K562 (cell line): ENCODE measurements at regions not wholly inside any gene's neighbourhood (a gene's known extent, or its start where the extent isn't known, plus 50 kb on each side); places are given as distances from the start of the nearest gene placed in this dataset.

Source experiments
- MAZ ChIP-seq, 2 experiments: fragments of 450-650 bp in 1 of 2; sonication (generic) in 1 of 2; formaldehyde crosslinking; IDR thresholded peaks in 1 of 2; conservative IDR thresholded peaks in 1 of 2; 2 replicates each; pipeline versions ENCODE4 v1.4.0 to v1.5.0; 2020; ENCODE audit warnings: mild to moderate bottlenecking in 1 of 2, missing genetic modification reagents in 1 of 2
- TF ChIP-seq, protein P1 (sequence below), 3 experiments: IDR thresholded peaks in 2 of 3; conservative IDR thresholded peaks in 1 of 3; 2 replicates each; pipeline ENCODE4 v1.5.1; 2011 to 2012; ENCODE audit warnings: low read length in 3 of 3, mild to moderate bottlenecking in 3 of 3, control low read depth in 2 of 3, improper control_type of control experiment in 1 of 3, inconsistent platforms in 1 of 3, low read depth in 1 of 3, mixed read lengths in 1 of 3, moderate library complexity in 1 of 3; ENCODE audit not compliant: insufficient read depth in 2 of 3
- TF ChIP-seq, protein P2 (sequence below): fragments of 250-450 bp; sonication (Bioruptor Pico); IDR thresholded peaks from 2 replicates; pipeline ENCODE4 v1.4.0; 2020; ENCODE audit warnings: mild to moderate bottlenecking, moderate library complexity, borderline replicate concordance
- TF ChIP-seq, protein P3 (sequence below), 2 experiments: fragments of 450-650 bp; formaldehyde crosslinking in 1 of 2; IDR thresholded peaks; 2 replicates each; pipeline versions ENCODE4 v1.4.0 to v1.6.1; 2014 to 2020; ENCODE audit warnings: mild to moderate bottlenecking in 2 of 2, borderline replicate concordance in 1 of 2, low read depth in 1 of 2

DNA sequence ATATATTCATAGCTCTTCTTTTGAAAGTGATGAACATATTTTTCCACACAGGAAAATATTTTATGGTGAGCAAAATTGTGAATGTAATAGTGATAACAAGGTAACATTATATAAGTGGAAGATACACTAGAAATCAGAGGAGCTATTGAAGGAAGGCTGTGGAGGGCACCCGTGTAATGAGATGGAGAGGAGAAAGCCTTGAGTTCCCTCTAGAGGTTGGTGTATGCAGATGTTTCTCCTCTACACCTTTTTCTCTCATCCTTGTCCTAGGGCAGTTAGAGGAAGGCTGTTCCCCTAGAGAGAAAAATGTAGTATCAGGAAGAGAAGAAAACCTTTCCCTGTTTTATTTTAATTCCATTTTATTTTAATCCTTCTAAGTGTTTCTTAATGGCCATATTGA, 54.6 kb upstream of the NRG3 start:
- TF ChIP-seq, protein P1, sequence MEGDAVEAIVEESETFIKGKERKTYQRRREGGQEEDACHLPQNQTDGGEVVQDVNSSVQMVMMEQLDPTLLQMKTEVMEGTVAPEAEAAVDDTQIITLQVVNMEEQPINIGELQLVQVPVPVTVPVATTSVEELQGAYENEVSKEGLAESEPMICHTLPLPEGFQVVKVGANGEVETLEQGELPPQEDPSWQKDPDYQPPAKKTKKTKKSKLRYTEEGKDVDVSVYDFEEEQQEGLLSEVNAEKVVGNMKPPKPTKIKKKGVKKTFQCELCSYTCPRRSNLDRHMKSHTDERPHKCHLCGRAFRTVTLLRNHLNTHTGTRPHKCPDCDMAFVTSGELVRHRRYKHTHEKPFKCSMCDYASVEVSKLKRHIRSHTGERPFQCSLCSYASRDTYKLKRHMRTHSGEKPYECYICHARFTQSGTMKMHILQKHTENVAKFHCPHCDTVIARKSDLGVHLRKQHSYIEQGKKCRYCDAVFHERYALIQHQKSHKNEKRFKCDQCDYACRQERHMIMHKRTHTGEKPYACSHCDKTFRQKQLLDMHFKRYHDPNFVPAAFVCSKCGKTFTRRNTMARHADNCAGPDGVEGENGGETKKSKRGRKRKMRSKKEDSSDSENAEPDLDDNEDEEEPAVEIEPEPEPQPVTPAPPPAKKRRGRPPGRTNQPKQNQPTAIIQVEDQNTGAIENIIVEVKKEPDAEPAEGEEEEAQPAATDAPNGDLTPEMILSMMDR (IDR thresholded peaks at IDR 0.05 in 2 of 3, conservative IDR thresholded peaks at IDR 0.05 in 1 of 3; ENCODE audit: insufficient read depth in 2 of 3, low read depth in 1 of 3, low read length in 3 of 3) = no peak
- TF ChIP-seq, protein P2, sequence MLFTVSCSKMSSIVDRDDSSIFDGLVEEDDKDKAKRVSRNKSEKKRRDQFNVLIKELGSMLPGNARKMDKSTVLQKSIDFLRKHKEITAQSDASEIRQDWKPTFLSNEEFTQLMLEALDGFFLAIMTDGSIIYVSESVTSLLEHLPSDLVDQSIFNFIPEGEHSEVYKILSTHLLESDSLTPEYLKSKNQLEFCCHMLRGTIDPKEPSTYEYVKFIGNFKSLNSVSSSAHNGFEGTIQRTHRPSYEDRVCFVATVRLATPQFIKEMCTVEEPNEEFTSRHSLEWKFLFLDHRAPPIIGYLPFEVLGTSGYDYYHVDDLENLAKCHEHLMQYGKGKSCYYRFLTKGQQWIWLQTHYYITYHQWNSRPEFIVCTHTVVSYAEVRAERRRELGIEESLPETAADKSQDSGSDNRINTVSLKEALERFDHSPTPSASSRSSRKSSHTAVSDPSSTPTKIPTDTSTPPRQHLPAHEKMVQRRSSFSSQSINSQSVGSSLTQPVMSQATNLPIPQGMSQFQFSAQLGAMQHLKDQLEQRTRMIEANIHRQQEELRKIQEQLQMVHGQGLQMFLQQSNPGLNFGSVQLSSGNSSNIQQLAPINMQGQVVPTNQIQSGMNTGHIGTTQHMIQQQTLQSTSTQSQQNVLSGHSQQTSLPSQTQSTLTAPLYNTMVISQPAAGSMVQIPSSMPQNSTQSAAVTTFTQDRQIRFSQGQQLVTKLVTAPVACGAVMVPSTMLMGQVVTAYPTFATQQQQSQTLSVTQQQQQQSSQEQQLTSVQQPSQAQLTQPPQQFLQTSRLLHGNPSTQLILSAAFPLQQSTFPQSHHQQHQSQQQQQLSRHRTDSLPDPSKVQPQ (CRISPR knock-in tag) = no peak
- TF ChIP-seq MAZ (CRISPR knock-in tag; conservative IDR thresholded peaks at IDR 0.05 in 1 of 2, IDR thresholded peaks at IDR 0.05 in 1 of 2) = no peak
- TF ChIP-seq, protein P3, sequence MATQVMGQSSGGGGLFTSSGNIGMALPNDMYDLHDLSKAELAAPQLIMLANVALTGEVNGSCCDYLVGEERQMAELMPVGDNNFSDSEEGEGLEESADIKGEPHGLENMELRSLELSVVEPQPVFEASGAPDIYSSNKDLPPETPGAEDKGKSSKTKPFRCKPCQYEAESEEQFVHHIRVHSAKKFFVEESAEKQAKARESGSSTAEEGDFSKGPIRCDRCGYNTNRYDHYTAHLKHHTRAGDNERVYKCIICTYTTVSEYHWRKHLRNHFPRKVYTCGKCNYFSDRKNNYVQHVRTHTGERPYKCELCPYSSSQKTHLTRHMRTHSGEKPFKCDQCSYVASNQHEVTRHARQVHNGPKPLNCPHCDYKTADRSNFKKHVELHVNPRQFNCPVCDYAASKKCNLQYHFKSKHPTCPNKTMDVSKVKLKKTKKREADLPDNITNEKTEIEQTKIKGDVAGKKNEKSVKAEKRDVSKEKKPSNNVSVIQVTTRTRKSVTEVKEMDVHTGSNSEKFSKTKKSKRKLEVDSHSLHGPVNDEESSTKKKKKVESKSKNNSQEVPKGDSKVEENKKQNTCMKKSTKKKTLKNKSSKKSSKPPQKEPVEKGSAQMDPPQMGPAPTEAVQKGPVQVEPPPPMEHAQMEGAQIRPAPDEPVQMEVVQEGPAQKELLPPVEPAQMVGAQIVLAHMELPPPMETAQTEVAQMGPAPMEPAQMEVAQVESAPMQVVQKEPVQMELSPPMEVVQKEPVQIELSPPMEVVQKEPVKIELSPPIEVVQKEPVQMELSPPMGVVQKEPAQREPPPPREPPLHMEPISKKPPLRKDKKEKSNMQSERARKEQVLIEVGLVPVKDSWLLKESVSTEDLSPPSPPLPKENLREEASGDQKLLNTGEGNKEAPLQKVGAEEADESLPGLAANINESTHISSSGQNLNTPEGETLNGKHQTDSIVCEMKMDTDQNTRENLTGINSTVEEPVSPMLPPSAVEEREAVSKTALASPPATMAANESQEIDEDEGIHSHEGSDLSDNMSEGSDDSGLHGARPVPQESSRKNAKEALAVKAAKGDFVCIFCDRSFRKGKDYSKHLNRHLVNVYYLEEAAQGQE (IDR thresholded peaks at IDR 0.05; ENCODE audit: borderline replicate concordance) = no peak
- TF ChIP-seq, protein P3 (CRISPR knock-in tag; IDR thresholded peaks at IDR 0.05; ENCODE audit: low read depth) = no peak
